ENCODE measurements at regions not wholly inside any gene's neighbourhood (a gene's known extent, or its start where the extent isn't known, plus 50 kb on each side); places are given as distances from the start of the nearest gene placed in this dataset.
"Not testable (repeated sequence)": the region's sequence is repeated elsewhere in the genome, so short reads cannot be mapped to it uniquely, and the experiment has no call there.

- no peaks in the 10 kb centered on the region for H3K36me3 ChIP-seq (ENCODE audit: insufficient read depth, low read depth, low read length)
- no peak overlapping the region for H3K9ac ChIP-seq (ENCODE audit: low read depth, low read length)
- H3K4me3 ChIP-seq (ENCODE audit: low read length) = no peak overlapping the region
- 0 out of 2 replicates have a peak, but pooled peaks cover 5% of the 10 kb centered on the region for H3K27me3 ChIP-seq (ENCODE audit: insufficient read depth, low read length)
- no peaks in the 10 kb centered on the region for H3K9me3 ChIP-seq (ENCODE audit: insufficient read depth, low read depth, low read length)
- no peak overlapping the region for H3K27ac ChIP-seq (ENCODE audit: low read length)
- peaks cover 3% of the 10 kb centered on the region; the same call in 1 of the 2 replicates for H3K4me1 ChIP-seq (ENCODE audit: insufficient read depth, low read length)
Measured at GRCh38 chr10:131033166-131034085, 278.1 kb downstream of the TCERG1L start.

- Histone ChIP-seq H3K9ac (ENCODE audit: low read depth, low read length) (no peak overlapping the region), H3K4me3 (ENCODE audit: low read length) (no peak overlapping the region)
Measured at GRCh38 chr10:131034451-131034850, 277.1 kb downstream of the TCERG1L start.

DNA sequence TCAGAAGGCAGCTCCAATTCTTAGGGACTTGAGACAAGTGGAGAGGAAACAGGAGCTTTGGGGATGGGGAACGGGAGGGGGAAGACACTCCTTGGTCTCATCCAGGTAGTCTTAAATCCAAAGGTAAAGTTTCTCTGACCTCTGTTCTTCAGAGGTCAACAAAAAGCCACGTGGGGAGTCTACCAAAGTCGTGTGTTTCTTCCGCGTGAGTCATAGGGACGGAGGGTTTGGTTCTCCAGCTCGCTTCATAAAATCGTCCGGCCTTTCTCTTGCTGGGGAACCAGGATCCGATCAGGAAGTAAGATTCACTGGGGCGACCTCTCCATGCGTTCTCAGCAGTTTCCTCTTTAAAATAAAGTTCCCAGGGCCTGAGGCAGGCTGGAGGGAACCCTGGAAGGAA is 275.7 kb downstream of the TCERG1L start:
- Histone ChIP-seq H3K36me3 (ENCODE audit: insufficient read depth, low read depth, low read length) (no peaks in the 10 kb centered on the region), H3K27me3 (ENCODE audit: insufficient read depth, low read length) (0 out of 2 replicates have a peak, but pooled peaks cover 5% of the 10 kb centered on the region), H3K4me3 (ENCODE audit: low read length) (no peak overlapping the region), H3K9ac (ENCODE audit: low read depth, low read length) (no peak overlapping the region), H3K27ac (ENCODE audit: low read length) (no peak overlapping the region), H3K9me3 (ENCODE audit: insufficient read depth, low read depth, low read length) (peaks cover 10% of the 10 kb centered on the region), H3K4me1 (ENCODE audit: insufficient read depth, low read length) (peaks cover 3% of the 10 kb centered on the region; the same call in 1 of the 2 replicates)

More at GRCh38 chr10:131034451-131034850, 277.1 kb downstream of the TCERG1L start:
- Histone ChIP-seq H3K27me3 (ENCODE audit: insufficient read depth, low read length) (0 out of 2 replicates have a peak, but pooled peaks cover 5% of the 10 kb centered on the region), H3K36me3 (ENCODE audit: insufficient read depth, low read depth, low read length) (no peaks in the 10 kb centered on the region), H3K4me1 (ENCODE audit: insufficient read depth, low read length) (peaks cover 3% of the 10 kb centered on the region; the same call in 1 of the 2 replicates), H3K27ac (ENCODE audit: low read length) (no peak overlapping the region), H3K9me3 (ENCODE audit: insufficient read depth, low read depth, low read length) (no peaks in the 10 kb centered on the region)

GRCh38 chr10:131038056-131038455 is 273.5 kb downstream of the TCERG1L start:
- no peaks in the 10 kb centered on the region for H3K36me3 ChIP-seq (ENCODE audit: insufficient read depth, low read depth, low read length)
- H3K27me3 ChIP-seq (ENCODE audit: insufficient read depth, low read length) = 0 out of 2 replicates have a peak, but pooled peaks cover 5% of the 10 kb centered on the region
- no peak overlapping the region for H3K9ac ChIP-seq (ENCODE audit: low read depth, low read length)
- H3K4me3 ChIP-seq (ENCODE audit: low read length) = no peak overlapping the region
- H3K9me3 ChIP-seq (ENCODE audit: insufficient read depth, low read depth, low read length) = peaks cover 19% of the 10 kb centered on the region
- H3K4me1 ChIP-seq (ENCODE audit: insufficient read depth, low read length) = peaks cover 3% of the 10 kb centered on the region; the same call in 1 of the 2 replicates
- H3K27ac ChIP-seq (ENCODE audit: low read length) = no peak overlapping the region

- peaks cover 19% of the 10 kb centered on the region for H3K9me3 ChIP-seq (ENCODE audit: insufficient read depth, low read depth, low read length)
- H3K36me3 ChIP-seq (ENCODE audit: insufficient read depth, low read depth, low read length) = no peaks in the 10 kb centered on the region
- H3K4me1 ChIP-seq (ENCODE audit: insufficient read depth, low read length) = no peaks in the 10 kb centered on the region; the same call in 1 of the 2 replicates
- no peak overlapping the region for H3K4me3 ChIP-seq (ENCODE audit: low read length)
- H3K27ac ChIP-seq (ENCODE audit: low read length) = no peak overlapping the region
- H3K9ac ChIP-seq (ENCODE audit: low read depth, low read length) = no peak overlapping the region
- H3K27me3 ChIP-seq (ENCODE audit: insufficient read depth, low read length) = 0 out of 2 replicates have a peak, but pooled peaks cover 3% of the 10 kb centered on the region
Measured at GRCh38 chr10:131041031-131041430, 270.5 kb downstream of the TCERG1L start.

DNA sequence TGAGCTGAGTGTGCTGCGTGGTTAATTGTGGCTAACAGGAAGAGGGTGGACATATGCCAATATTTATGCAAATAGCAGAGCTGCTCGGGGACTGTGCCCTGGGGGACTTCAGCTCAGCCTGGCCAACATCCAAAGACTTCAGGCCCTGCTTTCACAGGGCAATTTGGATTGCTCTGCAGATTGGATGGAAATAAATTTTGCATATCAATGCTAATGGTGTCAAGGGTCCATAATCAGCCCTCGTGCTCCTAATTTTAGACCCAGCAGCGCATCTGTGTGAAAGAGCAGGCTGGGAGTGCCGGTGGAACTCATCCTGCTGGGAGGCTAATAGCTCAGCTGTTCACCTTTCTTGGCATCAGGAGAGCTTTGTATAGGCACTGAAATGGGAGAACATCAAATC is 270.1 kb downstream of the TCERG1L start:
- Histone ChIP-seq H3K27me3 (ENCODE audit: insufficient read depth, low read length) (0 out of 2 replicates have a peak, but pooled peaks cover under 1% of the 10 kb centered on the region), H3K4me3 (ENCODE audit: low read length) (no peak overlapping the region), H3K27ac (ENCODE audit: low read length) (no peak overlapping the region), H3K4me1 (ENCODE audit: insufficient read depth, low read length) (no peaks in the 10 kb centered on the region), H3K36me3 (ENCODE audit: insufficient read depth, low read depth, low read length) (no peaks in the 10 kb centered on the region), H3K9me3 (ENCODE audit: insufficient read depth, low read depth, low read length) (peaks cover 19% of the 10 kb centered on the region), H3K9ac (ENCODE audit: low read depth, low read length) (no peak overlapping the region)

DNA sequence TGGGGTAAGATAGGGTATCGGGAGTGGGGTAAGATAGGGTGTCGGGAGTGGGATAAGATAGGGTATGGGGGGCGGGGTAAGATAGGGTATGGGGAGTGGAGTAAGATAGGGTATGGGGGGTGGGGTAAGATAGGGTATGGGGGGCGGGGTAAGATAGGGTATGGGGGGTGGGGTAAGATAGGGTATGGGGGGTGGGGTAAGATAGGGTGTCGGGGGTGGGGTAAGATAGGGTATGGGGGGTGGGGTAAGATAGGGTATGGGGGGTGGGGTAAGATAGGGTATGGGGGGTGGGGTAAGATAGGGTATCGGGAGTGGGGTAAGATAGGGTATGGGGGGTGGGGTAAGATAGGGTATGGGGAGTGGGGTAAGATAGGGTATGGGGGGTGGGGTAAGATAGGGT is 269.5 kb downstream of the TCERG1L start:
- not testable (repeated sequence) for H3K27me3 ChIP-seq (ENCODE audit: insufficient read depth, low read length); H3K9ac ChIP-seq (ENCODE audit: low read depth, low read length)
- H3K9me3 ChIP-seq (ENCODE audit: insufficient read depth, low read depth, low read length) = peaks cover 19% of the 10 kb centered on the region

More for the DNA sequence above, 269.5 kb downstream of the TCERG1L start:
- H3K27ac ChIP-seq (ENCODE audit: low read length); H3K4me1 ChIP-seq (ENCODE audit: insufficient read depth, low read length); H3K36me3 ChIP-seq (ENCODE audit: insufficient read depth, low read depth, low read length); H3K4me3 ChIP-seq (ENCODE audit: low read length): not testable (repeated sequence)
